IMR-90 (cell line): ENCODE measurements at regions not wholly inside any gene's neighbourhood (a gene's known extent, or its start where the extent isn't known, plus 50 kb on each side); places are given as distances from the start of the nearest gene placed in this dataset.

Experiments used
- ATAC-seq: fragments of 200-7000 bp; cut with Tn5 transposase; 2 replicates; pipeline ENCODE4 v1.9.1; 2020; ENCODE audit warnings: low read depth, mild to moderate bottlenecking, moderate library complexity
- BruUV-seq: library from RNA; stranded (reverse); fragments of 400-500 nt; replicated peaks from 2 replicates; lab custom pipeline; 2021; lab: Mats Ljungman, UMichigan
- CTCF ChIA-PET: fragments of 300-600 bp; formaldehyde crosslinking; extraction: SDS; loops from one replicate; lab custom pipeline; 2021; ENCODE audit warnings: antibody characterized with exemption; lab: Yijun Ruan, JAX
- POLR2A ChIA-PET: fragments of 300-600 bp; sonication (Branson Sonifier 250); formaldehyde crosslinking; loops from one replicate; lab custom pipeline; 2022; ENCODE audit warnings: antibody characterized with exemption; ENCODE audit not compliant: unreplicated experiment; lab: Charles Lee
- DNase-seq: peaks from one replicate; pipeline ENCODE4 v3.0.0; 2013
- H2AFZ ChIP-seq: replicated peaks from 2 replicates; pipeline ENCODE3; 2013; ENCODE audit warnings: low read length, mild to moderate bottlenecking; ENCODE audit not compliant: poor library complexity
- H2AK5ac ChIP-seq: 2 replicates; pipeline ENCODE4 v1.6.1; 2013; ENCODE audit warnings: low read depth, low read length, inconsistent platforms
- H2AK9ac ChIP-seq: replicated peaks from 2 replicates; pipeline ENCODE3; 2013; ENCODE audit warnings: mild to moderate bottlenecking, low read depth, low read length, moderate library complexity; ENCODE audit not compliant: poor library complexity
- H2BK120ac ChIP-seq: 2 replicates; pipeline ENCODE4 v1.6.1; 2013; ENCODE audit warnings: low read depth, low read length, inconsistent platforms
- H2BK15ac ChIP-seq: 3 replicates; pipeline ENCODE4 v1.6.1; 2013; ENCODE audit warnings: low read depth, low read length, inconsistent platforms
- H2BK20ac ChIP-seq: 2 replicates; pipeline ENCODE4 v1.6.1; 2013; ENCODE audit warnings: low read depth, mild to moderate bottlenecking, inconsistent platforms, low read length, moderate library complexity
- H2BK5ac ChIP-seq: 2 replicates; pipeline ENCODE4 v1.6.1; 2013; ENCODE audit warnings: mild to moderate bottlenecking, low read depth, low read length, inconsistent platforms; ENCODE audit not compliant: poor library complexity, severe bottlenecking
- H3K14ac ChIP-seq: replicated peaks from 2 replicates; pipeline ENCODE4 v1.6.1; 2013; ENCODE audit warnings: low read depth, low read length, inconsistent platforms
- H3K18ac ChIP-seq: 2 replicates; pipeline ENCODE4 v1.6.1; 2013; ENCODE audit warnings: low read depth, low read length, control low read depth
- H3K23ac ChIP-seq: 2 replicates; pipeline ENCODE4 v1.6.1; 2013; ENCODE audit warnings: low read depth, low read length, inconsistent platforms
- H3K27ac ChIP-seq: 2 replicates; pipeline ENCODE4 v1.5.1; 2013; ENCODE audit warnings: mild to moderate bottlenecking, control low read depth, low read length; ENCODE audit not compliant: insufficient read depth
- H3K27me3 ChIP-seq: 2 replicates; pipeline ENCODE4 v1.6.1; 2013; ENCODE audit warnings: low read length; ENCODE audit not compliant: control insufficient read depth, insufficient read depth
- H3K36me3 ChIP-seq: 2 replicates; pipeline ENCODE4 v1.6.1; 2013; ENCODE audit warnings: low read length, mixed read lengths; ENCODE audit not compliant: control insufficient read depth, insufficient read depth
- H3K4ac ChIP-seq: 2 replicates; pipeline ENCODE4 v1.6.1; 2013; ENCODE audit warnings: low read depth, low read length, inconsistent platforms
- H3K4me1 ChIP-seq: 2 replicates; pipeline ENCODE4 v1.6.1; 2013; ENCODE audit warnings: low read length, mixed read lengths; ENCODE audit not compliant: control insufficient read depth, insufficient read depth
- H3K4me2 ChIP-seq: 2 replicates; pipeline ENCODE4 v1.6.1; 2013; ENCODE audit warnings: low read depth, mild to moderate bottlenecking, control low read depth, low read length, moderate library complexity
- H3K4me3 ChIP-seq: 2 replicates; pipeline ENCODE4 v1.5.1; 2013; ENCODE audit warnings: low read depth, mild to moderate bottlenecking, control low read depth, low read length, moderate library complexity; ENCODE audit not compliant: insufficient read depth
- H3K56ac ChIP-seq: 2 replicates; pipeline ENCODE4 v1.6.1; 2013; ENCODE audit warnings: low read length, inconsistent platforms; ENCODE audit not compliant: insufficient read depth; ENCODE audit errors: extremely low read depth
- H3K79me1 ChIP-seq, 2 experiments: 2 replicates each; pipeline ENCODE4 v1.6.1; 2013; ENCODE audit warnings: low read length in 2 of 2, inconsistent platforms in 1 of 2, low read depth in 1 of 2
- H3K9ac ChIP-seq: 2 replicates; pipeline ENCODE4 v1.6.1; 2013; ENCODE audit warnings: low read depth, low read length, control low read depth
- H3K9me1 ChIP-seq: 2 replicates; pipeline ENCODE4 v1.6.1; 2013; ENCODE audit warnings: low read length, inconsistent platforms; ENCODE audit not compliant: insufficient read depth
- H3K9me3 ChIP-seq: 2 replicates; pipeline ENCODE4 v1.6.1; 2013; ENCODE audit warnings: low read length; ENCODE audit not compliant: control insufficient read depth, insufficient read depth
- H4K20me1 ChIP-seq: 2 replicates; pipeline ENCODE4 v1.6.1; 2013; ENCODE audit warnings: low read length, inconsistent platforms; ENCODE audit not compliant: insufficient read depth
- H4K5ac ChIP-seq: 2 replicates; pipeline ENCODE4 v1.6.1; 2013; ENCODE audit warnings: mild to moderate bottlenecking, low read depth, low read length, control low read depth
- H4K8ac ChIP-seq, 2 experiments: 2 replicates each; pipeline ENCODE4 v1.6.1; 2013; ENCODE audit warnings: low read depth in 2 of 2, low read length in 2 of 2, control low read depth in 1 of 2, inconsistent platforms in 1 of 2
- H4K91ac ChIP-seq: 2 replicates; pipeline ENCODE4 v1.6.1; 2013; ENCODE audit warnings: low read depth, low read length, inconsistent platforms; ENCODE audit not compliant: insufficient read depth
- CEBPB ChIP-seq: IDR thresholded peaks from 2 replicates; pipeline ENCODE4 v1.6.1; 2012; ENCODE audit warnings: low read depth, low read length, improper control_type of control experiment
- NFE2L2 ChIP-seq: fragments of 150-350 bp; IDR thresholded peaks from 2 replicates; pipeline ENCODE4 v1.6.1; 2016; ENCODE audit warnings: low read depth, mild to moderate bottlenecking, low read length
- POLR2A ChIP-seq: IDR thresholded peaks from 2 replicates; pipeline ENCODE4 v1.6.1; 2012; ENCODE audit warnings: mild to moderate bottlenecking, low read depth, low read length
- RAD21 ChIP-seq: IDR thresholded peaks from 2 replicates; pipeline ENCODE4 v1.6.1; 2012; ENCODE audit warnings: low read length, improper control_type of control experiment
- RFX5 ChIP-seq: IDR thresholded peaks from 2 replicates; pipeline ENCODE4 v1.8.0; 2012; ENCODE audit warnings: low read depth, mild to moderate bottlenecking, low read length, moderate library complexity
- WGBS, 2 experiments: methylation state at CpG; one replicate each; pipeline versions ENCODE4 v1.1.5 to v1.1.7; 2013; ENCODE audit warnings: missing lambda C conversion rate in 2 of 2; ENCODE audit not compliant: insufficient read length in 1 of 2; ENCODE audit errors: extremely low coverage in 2 of 2; 5-methylcytosine and 5-hydroxymethylcytosine counted together
- dilution Hi-C: fragments of 300-500 bp; cut with HindIII; formaldehyde crosslinking; loops from one replicate; pipeline ENCODE4 v1.14.3; 2018; ENCODE audit warnings: low sequenced_read_pairs; ENCODE audit not compliant: unreplicated experiment
- in situ Hi-C: fragments of 300-500 bp; cut with MboI; formaldehyde crosslinking; loops from 3 replicates; pipeline ENCODE4 v1.14.3; 2019; ENCODE audit warnings: low sequenced_read_pairs, inconsistent platforms, mixed read lengths
- intact Hi-C: fragments of 100-400 bp; cut with micrococcal nuclease; formaldehyde crosslinking; loops from 2 replicates; pipeline ENCODE4 v1.10.0; 2022
- TF ChIP-seq, protein P1 (sequence below): fragments of 150-350 bp; IDR thresholded peaks from 2 replicates; pipeline ENCODE4 v1.6.1; 2016; ENCODE audit warnings: low read depth, mild to moderate bottlenecking, low read length, moderate library complexity, borderline replicate concordance
- TF ChIP-seq, protein P2 (sequence below): conservative IDR thresholded peaks from 2 replicates; pipeline ENCODE4 v1.5.1; 2012; ENCODE audit warnings: mild to moderate bottlenecking, low read depth, low read length, improper control_type of control experiment
- TF ChIP-seq, protein P3 (sequence below): fragments of 150-350 bp; IDR thresholded peaks from 2 replicates; pipeline ENCODE4 v1.6.1; 2017; ENCODE audit warnings: mild to moderate bottlenecking, antibody characterized with exemption, low read length, low read depth

- no peak overlapping the region for H4K8ac ChIP-seq
- H3K9me1 ChIP-seq, result no peaks in the 10 kb centered on the region
- H3K23ac ChIP-seq, result no peak overlapping the region
- no peaks in the 10 kb centered on the region for H3K27me3 ChIP-seq
- H3K4me3 ChIP-seq, result no peak overlapping the region
- no peaks in the 10 kb centered on the region for H3K36me3 ChIP-seq
- no CpG with 5 or more reads among the region's 1 CpG for WGBS, 2 experiments
- dilution Hi-C loops (no loop called here), intact Hi-C loops (no loop called here), in situ Hi-C loops (no loop called here)
- no peak overlapping the region for H2BK20ac ChIP-seq
- peaks cover 7% of the 10 kb centered on the region for H3K9me3 ChIP-seq
- no peak overlapping the region for H2AFZ ChIP-seq
- no peak for ATAC-seq
- ChIA-PET CTCF (no interaction called here), POLR2A (no interaction called here)
- H3K4me2 ChIP-seq, result no peak overlapping the region
- H3K56ac ChIP-seq, result no peak overlapping the region
- BruUV-seq, result no TSS peak
- H3K4ac ChIP-seq, result no peak overlapping the region
- H4K20me1 ChIP-seq, result no peaks in the 10 kb centered on the region
- H2BK15ac ChIP-seq, result no peak overlapping the region
- no peak overlapping the region for H4K5ac ChIP-seq
- no peak overlapping the region for H3K18ac ChIP-seq
- no peak overlapping the region for H3K9ac ChIP-seq
- H2AK5ac ChIP-seq, result no peak overlapping the region
- H3K79me1 ChIP-seq, result no peaks in the 10 kb centered on the region
- H2BK5ac ChIP-seq, result no peak overlapping the region
- no peak overlapping the region for H3K27ac ChIP-seq
- no peak for TF ChIP-seq CEBPB
- TF ChIP-seq NFE2L2, result no peak
- TF ChIP-seq, protein P1, sequence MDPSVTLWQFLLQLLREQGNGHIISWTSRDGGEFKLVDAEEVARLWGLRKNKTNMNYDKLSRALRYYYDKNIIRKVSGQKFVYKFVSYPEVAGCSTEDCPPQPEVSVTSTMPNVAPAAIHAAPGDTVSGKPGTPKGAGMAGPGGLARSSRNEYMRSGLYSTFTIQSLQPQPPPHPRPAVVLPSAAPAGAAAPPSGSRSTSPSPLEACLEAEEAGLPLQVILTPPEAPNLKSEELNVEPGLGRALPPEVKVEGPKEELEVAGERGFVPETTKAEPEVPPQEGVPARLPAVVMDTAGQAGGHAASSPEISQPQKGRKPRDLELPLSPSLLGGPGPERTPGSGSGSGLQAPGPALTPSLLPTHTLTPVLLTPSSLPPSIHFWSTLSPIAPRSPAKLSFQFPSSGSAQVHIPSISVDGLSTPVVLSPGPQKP, result no peak
- TF ChIP-seq POLR2A, result no peak
- no peak for TF ChIP-seq RFX5
- TF ChIP-seq, protein P2, sequence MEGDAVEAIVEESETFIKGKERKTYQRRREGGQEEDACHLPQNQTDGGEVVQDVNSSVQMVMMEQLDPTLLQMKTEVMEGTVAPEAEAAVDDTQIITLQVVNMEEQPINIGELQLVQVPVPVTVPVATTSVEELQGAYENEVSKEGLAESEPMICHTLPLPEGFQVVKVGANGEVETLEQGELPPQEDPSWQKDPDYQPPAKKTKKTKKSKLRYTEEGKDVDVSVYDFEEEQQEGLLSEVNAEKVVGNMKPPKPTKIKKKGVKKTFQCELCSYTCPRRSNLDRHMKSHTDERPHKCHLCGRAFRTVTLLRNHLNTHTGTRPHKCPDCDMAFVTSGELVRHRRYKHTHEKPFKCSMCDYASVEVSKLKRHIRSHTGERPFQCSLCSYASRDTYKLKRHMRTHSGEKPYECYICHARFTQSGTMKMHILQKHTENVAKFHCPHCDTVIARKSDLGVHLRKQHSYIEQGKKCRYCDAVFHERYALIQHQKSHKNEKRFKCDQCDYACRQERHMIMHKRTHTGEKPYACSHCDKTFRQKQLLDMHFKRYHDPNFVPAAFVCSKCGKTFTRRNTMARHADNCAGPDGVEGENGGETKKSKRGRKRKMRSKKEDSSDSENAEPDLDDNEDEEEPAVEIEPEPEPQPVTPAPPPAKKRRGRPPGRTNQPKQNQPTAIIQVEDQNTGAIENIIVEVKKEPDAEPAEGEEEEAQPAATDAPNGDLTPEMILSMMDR, result no peak
- TF ChIP-seq, protein P3, sequence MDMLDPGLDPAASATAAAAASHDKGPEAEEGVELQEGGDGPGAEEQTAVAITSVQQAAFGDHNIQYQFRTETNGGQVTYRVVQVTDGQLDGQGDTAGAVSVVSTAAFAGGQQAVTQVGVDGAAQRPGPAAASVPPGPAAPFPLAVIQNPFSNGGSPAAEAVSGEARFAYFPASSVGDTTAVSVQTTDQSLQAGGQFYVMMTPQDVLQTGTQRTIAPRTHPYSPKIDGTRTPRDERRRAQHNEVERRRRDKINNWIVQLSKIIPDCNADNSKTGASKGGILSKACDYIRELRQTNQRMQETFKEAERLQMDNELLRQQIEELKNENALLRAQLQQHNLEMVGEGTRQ, result no peak
- no peak for TF ChIP-seq RAD21
- no peaks in the 10 kb centered on the region for H3K4me1 ChIP-seq
- no peak overlapping the region for H2BK120ac ChIP-seq
- no peak for DNase-seq
- H4K91ac ChIP-seq, result no peak overlapping the region
- no peak overlapping the region for H3K14ac ChIP-seq
- H2AK9ac ChIP-seq, result no peak overlapping the region
Measured at GRCh38 chr15:94864600-94864999, 633.2 kb downstream of the MCTP2 start.
